Omental fat pad (tissue), 3 donors: ENCODE measurements at regions not wholly inside any gene's neighbourhood (a gene's known extent, or its start where the extent isn't known, plus 50 kb on each side); places are given as distances from the start of the nearest gene placed in this dataset. TPM values are rescaled to one million over a fixed set of nuclear protein-coding genes. Genes with fewer than 3 reads are reported as not detected.

ENCODE experiments used
- ATAC-seq: fragments of 150-250 bp; one replicate; pipeline ENCODE4 v1.9.1; 2016; ENCODE audit warnings: mild to moderate bottlenecking, moderate library complexity; ENCODE audit not compliant: low FRiP score
- DNase-seq: peaks from one replicate; pipeline ENCODE4 v3.0.0-alpha.2; 2019; ENCODE audit warnings: low spot score
- CTCF ChIP-seq, 3 donors: fragments of 450-650 bp; IDR thresholded peaks; one replicate each; pipeline ENCODE4 v1.5.1; 2016 to 2017; ENCODE audit warnings: antibody characterized with exemption in 3 of 3, mild to moderate bottlenecking in 3 of 3, moderate library complexity in 2 of 3
- small RNA-seq: library from RNA; depleted of rRNA; stranded (forward); fragments of <200 nt; gene quantifications from one replicate; pipeline ENCODE3, GENCODE V24; 2016

- no peak for ATAC-seq
- TF ChIP-seq CTCF (IDR thresholded peaks at IDR 0.05): no peak
- no peak for DNase-seq
Observed at GRCh38 chr12:11595080-11595479, 54.4 kb upstream of the ETV6 start.

- no peak for ATAC-seq
- no peak for TF ChIP-seq CTCF (IDR thresholded peaks at IDR 0.05)
Observed at GRCh38 chr12:11596141-11596540, 53.3 kb upstream of the ETV6 start.

GRCh38 chr12:11598900-11599299 lies 50.6 kb upstream of the ETV6 start:
- no peak for TF ChIP-seq CTCF (IDR thresholded peaks at IDR 0.05)
- no peak for ATAC-seq
- DNase-seq: no peak

More at GRCh38 chr12:11596141-11596540, 53.3 kb upstream of the ETV6 start:
- DNase-seq: no peak

Small RNA genes lying in the stretch of these regions (small RNA-seq; reads per million reads assigned to genes)
- gene AC007450.3 (not detected), gene HIGD1AP8 (not detected), gene RNU7-60P (not detected)
